Left hindlimb (tissue), 1 donor: ENCODE measurements at regions not wholly inside any gene's neighbourhood (a gene's known extent, or its start where the extent isn't known, plus 50 kb on each side); places are given as distances from the start of the nearest gene placed in this dataset.

Experiments used
- DNase-seq: peaks from one replicate; pipeline ENCODE4 v3.0.0-alpha.2; 2018

DNA sequence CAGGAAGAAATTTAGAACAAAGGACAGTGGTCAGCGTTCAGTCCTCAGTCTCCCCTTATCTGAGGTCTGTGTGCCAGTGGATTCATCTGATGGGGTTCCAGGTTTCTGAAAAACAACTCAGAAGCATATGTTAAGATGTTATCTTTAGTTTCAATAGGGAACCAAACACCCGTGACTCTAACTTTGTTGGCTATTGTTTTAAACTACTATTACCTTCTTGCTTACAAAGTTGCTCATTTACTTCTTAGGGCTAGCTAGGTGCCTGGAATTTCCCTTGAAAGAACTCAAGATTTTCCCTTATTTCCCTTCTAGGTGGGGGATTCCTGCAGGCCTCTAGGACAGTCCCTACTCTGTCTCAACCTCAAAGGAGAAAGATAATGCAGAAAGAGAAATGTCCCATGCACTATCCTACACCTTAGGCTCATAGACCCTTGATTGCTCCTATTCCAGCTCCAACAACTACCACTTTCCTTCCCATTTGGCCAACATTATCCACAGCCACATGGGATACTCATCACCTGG, 192.5 kb upstream of the LYZL1 start:
- DNase-seq: no peak

DNA sequence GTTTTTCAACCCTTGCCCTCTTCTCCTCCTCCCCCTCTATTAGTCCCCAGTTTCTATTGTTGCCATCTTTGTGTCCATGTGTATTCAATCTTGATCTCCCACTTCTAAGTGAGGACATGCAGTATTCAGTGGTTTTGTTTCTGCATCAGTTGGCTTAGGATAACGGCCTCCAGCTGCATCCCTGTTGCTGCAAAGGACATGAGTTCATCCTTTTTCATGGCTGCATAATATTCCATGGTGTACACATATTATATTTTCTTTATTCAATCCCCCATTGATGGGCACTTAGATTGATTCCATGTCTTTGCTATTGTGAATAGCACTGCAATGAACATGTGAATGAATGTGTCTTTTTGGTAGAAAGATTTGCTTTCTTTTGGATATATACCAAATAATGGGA, 190.4 kb upstream of the LYZL1 start:
- no peak for DNase-seq

DNA sequence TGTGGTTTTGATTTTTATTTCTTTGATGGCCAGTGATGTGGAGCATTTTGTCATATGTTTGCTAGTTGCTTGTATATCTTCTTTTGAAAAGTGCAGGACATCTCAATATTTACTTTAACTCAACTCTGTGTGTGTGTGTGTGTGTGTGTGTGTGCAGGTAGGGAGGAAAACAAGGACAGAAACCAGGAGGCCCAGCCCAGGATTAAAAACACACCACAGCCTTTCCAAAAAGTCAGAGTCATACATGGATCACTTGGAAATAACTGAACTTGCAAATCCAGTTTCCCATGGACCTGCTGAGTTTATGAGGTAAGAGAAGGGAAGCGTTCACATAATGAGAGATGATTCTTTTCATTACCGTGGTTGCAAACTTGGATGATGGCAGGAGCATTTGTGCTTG, 189.9 kb upstream of the LYZL1 start:
- DNase-seq: no peak

DNA sequence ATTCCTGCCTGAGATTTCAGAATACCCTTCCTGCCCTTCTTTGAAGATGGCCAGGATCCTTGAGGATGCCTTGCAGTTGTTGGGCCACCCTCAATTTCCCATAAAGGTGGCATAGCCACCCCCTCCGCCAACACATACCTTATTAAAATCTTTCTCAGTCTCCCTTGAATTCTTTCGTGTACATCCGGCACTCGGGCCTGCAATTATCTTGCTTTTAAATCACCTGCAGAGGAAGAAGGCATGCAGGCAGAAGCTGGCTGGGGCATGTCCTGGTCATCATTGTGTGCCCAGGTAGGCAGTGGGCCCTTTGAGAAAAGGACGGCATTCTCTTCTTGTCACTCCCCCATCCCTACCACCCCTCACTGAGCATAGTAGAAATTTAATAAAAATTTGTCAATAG, 189.5 kb upstream of the LYZL1 start:
- DNase-seq: no peak

DNA sequence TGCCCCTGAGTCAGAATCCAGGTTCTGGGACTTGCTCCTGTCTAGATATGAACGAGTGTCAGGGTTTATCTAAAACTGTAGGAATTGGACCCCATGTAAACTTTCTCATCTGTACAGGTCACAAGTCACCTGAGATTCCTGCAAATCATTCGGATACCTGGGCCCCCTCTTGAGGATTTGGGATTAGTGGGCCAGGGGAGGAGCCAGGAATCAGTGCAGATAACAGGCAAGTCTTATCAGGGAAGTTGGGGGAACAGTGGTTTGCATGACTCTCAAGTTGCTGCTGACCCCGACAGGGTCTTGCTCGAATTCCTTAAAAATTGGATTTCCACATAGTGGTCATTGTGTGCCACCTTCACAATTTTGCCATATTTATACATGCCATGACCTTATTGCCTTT, 188.4 kb upstream of the LYZL1 start:
- DNase-seq: no peak

DNA sequence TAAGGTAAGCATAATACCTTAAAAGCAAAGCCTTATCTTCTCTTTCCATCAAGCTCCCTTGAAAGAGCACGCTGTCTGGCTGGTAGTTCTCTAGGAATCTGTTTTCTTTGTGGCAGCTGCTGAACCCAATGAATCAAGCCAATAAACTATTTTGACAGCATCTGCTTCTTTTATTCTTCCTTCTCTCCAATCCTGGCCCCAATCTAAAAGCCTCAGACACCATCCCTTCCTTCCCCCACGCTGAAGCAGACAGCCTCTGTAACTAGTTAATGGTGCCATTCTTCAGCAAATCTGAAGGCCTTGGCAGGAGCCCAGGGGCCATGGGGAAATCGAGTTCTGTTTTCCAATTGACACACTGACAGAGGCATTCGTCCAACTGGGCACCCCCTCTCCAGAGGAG, 186.6 kb upstream of the LYZL1 start:
- no peak for DNase-seq

DNA sequence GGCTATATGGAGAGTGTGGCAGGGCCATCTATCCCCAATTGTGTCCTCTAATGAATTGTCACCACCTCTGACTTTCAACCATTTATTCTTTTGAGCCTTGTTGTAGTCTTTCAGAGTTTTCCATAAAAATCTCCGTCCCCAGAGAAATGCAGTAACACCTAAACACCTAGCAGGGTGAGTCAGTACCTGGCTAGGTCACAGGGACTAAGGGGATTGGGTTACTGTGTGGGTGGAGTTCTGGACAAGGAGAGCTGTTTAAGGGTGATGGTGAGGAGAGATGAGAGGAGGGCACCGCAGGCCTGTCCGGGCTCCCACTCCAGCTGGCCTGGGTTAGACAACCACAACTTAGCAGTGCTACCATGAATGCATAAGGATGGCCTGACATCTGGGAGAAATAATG, 186.2 kb upstream of the LYZL1 start:
- DNase-seq: no peak

DNA sequence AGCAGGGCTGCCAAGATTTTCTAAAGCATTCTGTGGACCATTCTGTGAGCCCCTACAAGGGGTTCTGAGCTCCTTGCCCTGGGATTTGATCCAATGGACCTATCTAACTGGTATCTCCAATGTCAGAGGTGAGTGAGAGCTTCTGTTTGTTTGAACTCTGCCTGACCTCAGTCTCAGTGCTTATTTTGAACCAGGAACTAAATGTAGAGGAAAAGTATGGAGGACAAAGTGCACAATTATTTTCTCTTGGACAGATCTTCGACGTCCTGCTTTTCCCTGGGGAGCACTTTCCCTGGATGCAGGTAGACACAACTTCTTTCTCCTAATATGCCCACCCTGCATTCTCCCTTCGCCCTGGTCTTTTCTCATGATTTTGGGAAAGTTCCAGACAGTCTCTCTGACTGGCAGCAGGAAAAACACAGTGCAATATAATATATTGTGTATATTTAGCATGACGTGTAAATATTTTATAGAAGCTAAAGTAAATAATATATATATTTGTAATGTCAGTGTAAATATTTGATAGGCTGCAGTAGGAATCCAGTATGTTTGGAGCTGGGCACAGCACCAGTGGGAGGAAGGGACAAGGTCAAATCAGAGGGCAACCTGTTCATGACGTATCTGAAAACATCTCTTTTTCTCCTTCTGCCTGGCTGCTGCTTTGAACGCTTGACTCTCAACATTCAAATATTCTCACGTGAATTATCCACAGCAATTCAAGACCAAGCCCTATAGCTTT, 184.0 kb upstream of the LYZL1 start:
- no peak for DNase-seq

DNA sequence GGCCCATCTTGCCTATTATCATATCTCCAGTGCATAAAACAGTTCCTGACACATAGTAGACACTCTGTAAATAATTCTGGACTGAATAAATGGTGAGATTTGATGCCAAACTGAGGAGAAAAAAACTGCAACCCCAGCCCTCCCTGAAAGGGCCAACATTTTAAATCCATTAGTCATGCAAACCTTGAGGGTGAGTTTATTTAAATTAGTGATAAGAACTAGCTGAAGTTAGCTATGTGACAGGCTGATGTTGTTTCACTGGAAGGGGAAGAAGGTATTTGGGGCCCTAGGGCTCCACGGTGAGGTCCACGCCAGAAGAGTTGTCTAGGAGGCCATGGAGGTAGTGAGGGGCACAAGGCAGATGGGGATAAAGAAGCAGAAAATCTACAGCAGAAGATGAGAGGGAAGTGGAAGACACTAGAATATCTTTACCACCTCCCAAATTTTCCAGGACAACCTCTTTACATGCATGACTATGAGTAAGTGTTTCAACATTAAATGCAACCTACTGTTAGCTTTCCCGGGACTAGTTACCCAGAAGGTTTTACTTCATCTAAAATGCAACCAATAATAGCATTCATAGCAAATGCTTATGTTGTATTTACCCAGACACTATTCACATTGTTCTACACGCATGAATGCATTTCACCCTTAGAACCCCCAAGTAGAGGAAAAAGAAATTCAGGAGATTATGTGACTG, 183.2 kb upstream of the LYZL1 start:
- no peak for DNase-seq

DNA sequence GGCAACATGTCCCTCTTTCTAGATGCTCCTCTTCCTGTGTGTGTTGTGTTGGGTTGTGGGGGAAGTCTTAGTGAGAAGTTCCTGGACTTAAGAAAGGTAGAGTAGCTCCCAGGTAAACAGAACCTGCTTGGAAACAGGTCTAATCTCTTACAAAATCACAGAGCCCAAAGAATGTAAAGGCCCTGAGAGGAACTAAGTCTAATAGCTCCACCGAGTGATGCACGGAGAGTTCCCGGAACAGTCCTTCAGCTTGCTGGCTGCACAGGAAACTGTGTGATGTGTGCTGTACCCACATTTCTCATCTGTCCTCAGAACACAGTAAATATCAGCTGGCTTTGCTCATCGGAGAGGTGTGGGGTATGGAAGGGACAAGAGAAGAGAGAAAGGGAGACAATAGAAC, 182.6 kb upstream of the LYZL1 start:
- no peak for DNase-seq

DNA sequence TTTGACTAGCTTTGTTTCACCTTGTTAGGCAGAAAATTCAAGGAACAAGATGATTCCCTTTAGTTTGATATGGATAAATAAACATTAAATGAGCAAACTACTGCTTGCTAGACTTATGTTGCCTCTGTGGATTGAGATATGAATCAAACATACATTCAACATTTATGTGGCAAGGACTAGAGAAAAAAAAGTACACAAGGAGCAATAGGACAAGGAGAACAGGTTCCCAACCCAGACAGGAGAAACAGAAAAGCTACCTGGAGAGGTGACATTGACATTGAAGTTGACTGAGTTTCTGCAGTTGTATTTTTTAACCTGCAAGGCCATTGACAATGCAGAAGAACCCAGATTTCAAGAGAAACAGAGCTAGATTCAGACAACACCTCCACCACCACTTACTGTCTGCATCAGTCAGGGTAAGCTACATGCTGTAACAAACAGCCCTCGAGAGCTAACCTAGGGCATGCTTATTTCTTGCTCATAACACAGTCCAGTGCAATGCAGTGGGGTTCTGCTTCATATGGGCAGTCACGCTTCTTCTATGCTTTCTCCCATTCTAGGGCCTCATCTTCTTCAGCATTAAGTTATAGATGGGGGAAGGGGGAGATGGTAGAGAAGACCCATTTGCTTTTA, 180.9 kb upstream of the LYZL1 start:
- no peak for DNase-seq

DNA sequence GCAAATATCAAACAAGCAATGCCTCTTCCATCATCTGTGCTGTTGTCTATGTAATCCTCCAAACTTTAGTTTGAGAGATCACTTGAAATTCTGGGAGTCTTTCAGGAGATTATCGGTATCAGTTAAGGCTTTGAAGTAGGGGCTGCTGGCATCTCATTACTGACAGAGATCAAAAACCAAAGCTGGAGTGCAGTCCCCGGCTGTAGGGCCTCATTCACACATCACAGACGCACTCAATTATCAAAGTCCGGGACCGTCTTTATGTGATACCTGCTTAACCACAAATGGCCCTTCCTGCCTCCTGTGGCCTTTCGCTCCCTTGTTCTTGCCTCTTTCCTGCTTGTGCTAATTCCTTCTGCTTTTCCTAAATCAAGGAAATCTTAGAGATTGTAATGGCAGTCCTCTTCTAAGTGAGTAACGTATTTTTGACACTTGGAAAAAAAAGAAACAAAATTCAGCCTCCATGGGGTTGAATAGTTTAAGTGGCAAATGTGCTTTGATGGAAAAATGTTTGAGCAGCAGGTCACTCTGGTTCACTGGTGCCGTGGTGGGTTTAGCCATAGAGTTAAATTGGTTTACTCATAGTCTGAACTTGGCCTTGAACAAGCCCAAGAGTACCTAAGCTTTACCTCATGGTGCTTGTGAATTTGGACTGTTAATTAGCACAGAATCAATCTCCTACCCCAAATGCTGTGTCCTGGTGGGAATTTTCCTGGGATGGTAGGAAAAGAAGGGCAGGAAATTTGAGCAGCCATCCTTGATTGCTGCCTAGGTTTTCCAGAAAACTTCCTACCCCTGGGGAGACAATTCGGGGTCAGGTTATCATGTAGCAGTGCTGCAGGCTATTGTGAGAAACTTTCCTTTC, 178.9 kb upstream of the LYZL1 start:
- no peak for DNase-seq

DNA sequence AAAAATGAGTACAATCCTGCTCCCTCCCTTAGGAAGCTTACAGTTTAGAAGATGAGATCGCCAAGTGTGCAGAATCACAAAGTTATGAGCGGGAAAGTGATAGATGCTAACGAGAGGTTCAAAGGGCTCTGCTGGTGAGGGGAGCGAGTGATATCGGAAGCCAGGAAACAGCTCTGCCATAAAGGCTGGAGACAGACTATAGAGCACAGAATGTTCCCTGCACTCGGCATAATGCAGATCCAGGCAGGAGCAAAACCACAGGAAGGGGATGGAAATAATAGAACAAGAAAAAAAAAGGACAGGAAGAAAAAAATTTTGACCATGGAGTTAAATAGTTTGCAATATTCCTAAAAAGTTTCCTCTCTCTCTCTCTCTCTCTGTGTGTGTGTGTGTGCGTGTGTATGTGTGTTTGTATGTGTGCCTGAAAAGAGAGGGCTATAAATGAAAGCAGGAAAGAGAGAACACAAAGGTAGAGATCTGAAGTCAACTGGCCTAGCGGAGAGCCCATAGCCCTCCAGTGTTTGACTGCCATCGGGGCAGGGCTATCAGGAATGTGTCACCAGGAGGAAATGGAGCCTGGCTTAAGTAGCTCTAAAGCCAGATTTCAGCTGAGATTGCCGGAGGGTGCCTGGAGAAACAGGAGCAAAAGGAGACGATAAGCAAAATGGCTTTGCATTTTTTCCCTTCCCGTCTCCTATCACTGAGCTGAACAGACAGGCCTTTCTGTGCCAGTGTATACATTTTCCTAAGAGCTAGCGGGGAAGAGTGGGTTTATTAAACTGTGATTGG, 175.8 kb upstream of the LYZL1 start:
- no peak for DNase-seq

DNA sequence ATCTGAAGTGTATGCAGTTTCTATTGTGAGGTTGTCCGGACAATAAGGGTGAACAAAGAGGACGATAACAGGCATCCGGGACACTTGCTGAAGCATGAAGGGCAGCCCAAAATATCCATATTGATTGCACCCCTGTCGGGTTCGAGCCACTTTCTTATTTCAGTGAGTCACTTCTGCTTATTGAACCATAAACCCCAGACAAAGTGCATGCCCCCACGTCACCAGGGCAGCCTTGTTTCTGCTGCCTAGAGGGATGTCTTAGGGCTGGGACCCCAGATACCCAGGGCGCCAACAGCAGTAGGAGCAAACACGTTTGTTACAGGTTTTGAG, 175.3 kb upstream of the LYZL1 start:
- no peak for DNase-seq

DNA sequence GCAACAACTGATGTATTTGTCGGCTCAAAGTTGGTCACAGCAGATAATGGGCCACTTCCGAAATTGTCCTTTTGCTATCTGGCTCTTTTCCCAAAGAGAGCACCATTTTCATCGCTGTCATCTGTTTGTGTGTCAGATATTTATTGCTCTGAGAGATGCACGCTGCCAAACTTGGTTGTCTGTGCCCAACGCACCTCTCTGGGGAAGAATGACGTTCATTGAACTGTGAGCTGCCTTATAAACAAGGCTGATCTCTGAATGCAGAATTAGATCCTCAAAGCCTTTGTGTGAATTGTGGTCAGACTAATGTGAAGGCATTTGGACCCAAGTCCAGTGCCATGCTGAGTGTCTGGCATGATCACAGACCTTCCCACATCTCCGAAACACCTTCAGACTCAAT, 174.7 kb upstream of the LYZL1 start:
- no peak for DNase-seq

DNA sequence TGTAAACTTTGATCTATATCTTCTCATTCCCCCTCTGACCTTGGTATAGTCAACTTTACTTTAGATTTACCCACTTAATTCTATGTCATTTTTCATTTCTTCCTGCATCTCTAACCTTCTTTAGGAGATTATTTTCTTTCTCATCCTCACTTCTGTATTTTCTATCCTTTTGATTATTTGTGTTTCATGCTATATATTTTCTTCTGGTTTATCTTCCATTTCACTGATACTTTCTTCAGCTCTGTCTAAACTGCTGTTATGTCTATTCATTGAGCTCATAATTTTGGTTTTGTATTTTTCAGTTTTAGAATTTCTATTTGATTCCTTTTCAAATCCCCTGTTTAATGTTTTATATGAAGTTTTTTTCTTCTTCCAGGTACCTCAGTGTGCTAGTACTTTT, 171.1 kb upstream of the LYZL1 start:
- DNase-seq: no peak

DNA sequence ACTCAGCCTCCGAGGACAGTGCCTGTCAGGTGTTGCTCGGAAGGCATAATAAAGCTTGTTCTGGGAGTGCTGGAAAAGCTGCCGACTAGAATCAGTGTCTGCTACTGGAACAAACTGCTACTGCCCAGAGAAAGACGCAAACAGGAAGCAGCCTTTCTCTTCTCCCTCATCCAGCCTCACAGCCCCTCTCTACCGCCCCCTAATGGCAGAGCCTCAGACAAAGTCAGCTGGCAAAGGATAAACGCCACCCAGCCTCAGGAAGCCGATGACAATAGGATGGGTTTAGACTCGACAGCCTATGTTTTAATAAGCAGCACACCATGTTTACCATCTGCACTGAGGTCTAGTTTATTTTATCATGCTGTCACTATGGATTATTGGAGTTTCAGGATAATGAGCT, 169.5 kb upstream of the LYZL1 start:
- DNase-seq: no peak

DNA sequence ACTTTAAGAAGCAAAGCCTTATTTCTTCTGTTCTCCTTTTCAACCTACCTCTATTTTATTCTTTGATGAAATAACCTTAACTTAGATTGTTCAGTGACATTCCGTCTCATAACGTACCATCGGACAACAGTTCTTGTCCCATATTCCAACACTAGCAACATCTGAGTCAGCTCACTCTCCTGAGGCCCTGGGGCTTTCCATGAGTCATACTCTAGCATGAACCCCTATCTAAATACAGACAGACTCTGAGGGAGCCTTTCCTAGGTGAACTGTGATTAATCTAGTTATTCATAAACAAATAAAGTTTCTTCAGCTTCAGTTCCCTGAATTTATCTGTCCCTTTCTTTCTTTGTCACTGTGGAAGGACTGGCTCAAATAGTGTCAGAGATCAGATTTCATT, 168.7 kb upstream of the LYZL1 start:
- DNase-seq: no peak

DNA sequence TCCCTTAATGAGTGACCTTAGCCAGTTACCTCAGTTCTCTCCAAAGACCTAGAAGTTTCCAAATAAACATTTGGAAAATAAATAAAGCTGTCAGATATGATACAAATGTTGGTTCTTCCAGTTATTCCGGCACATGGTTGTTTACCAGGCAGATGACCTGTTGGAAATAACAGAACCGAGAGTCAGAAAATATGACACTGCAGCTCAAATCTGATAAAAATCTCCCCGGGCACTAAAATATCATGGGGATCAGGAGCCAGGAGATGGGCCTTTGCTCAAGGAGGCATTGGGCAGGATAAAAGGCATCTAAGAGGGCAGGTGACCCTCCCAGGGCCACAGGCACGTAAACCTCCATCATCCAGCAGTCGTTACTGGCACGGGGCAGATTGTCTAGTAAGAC, 164.0 kb upstream of the LYZL1 start:
- DNase-seq: no peak

DNA sequence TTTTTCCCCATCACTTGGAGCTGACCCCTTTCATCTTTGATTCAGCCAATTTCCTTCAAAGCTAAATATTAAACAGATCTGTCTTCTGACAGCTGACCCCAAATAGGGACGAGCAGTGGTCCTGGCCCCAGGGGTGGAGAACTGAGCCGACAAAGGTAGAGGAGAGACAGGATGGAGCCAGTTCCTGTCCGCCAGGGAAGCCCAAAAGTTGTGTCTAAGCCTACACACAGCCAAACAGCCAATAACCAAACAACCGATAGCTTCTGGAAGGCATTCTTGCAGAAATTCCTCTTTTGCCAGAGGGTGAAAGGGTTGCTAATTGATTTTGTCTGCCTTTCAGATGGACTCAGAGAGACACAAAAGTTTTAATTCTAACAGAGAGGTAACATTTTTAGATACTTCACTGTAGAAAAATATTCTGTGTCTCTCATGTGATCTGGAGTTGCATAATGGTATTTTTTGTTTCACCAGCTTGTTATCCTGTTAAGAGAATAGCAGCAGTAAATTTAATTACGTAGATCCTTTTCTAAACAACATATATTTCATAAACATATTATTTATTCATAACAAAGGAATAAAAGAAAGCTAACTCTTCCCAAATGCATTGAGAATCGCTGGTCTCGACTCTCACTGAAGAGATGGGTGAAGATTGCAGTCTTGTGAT, 161.7 kb upstream of the LYZL1 start:
- DNase-seq: no peak

DNA sequence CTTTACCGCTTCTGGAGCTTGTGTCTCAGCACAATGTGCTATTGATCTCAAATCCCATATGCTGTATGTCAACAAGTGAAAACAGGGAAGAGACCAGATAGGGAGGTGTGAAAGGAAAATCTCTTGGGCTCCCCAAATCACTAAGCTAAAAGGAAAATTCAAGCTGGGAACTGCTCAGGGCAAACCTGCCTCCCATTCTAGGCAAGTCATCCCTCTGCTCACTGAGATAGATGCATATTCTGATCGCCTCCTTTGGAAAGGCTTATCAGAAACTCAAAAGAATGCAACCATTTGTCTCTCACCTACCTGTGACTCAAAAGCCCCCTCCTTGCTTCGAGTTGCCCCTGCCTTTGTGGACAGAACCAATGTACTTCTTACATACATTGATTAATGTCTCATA, 161.1 kb upstream of the LYZL1 start:
- no peak for DNase-seq

DNA sequence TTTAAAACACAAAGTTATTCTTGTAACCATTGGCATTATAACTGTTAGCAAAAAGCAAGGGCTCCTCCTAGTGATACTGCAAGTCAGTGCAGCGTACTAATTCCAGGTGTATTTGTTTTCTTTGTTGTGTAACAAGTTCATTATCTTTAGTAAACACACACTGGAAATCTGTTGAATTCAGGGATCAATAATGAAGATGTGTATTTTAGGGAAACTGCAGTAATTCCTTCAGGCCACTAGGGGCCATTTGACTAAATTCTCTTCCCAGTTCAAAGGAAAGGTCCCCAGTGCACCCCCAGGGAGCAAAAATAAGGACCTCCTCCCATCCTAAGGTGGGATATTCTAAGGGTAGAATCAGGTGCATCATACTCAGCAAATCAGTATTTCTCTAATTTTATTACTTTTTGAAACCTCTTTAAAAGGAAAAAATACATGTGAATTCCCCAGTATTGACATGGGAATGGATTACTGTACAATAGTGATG, 158.6 kb upstream of the LYZL1 start:
- no peak for DNase-seq
